GM19463 (cell line): ENCODE measurements at regions not wholly inside any gene's neighbourhood (a gene's known extent, or its start where the extent isn't known, plus 50 kb on each side); places are given as distances from the start of the nearest gene placed in this dataset.
"Not testable (repeated sequence)": the region's sequence is repeated elsewhere in the genome, so short reads cannot be mapped to it uniquely, and the experiment has no call there.

ENCODE experiments used
- ATAC-seq: cut with Tn5 transposase; IDR thresholded peaks from one replicate; pipeline ENCODE4 v1.9.1; 2021; ENCODE audit warnings: mild to moderate bottlenecking, moderate library complexity; ENCODE audit not compliant: unreplicated experiment

- ATAC-seq, result no peak
Measured at GRCh38 chr5:167284222-167284890, 1007.1 kb upstream of the WWC1 start.

DNA sequence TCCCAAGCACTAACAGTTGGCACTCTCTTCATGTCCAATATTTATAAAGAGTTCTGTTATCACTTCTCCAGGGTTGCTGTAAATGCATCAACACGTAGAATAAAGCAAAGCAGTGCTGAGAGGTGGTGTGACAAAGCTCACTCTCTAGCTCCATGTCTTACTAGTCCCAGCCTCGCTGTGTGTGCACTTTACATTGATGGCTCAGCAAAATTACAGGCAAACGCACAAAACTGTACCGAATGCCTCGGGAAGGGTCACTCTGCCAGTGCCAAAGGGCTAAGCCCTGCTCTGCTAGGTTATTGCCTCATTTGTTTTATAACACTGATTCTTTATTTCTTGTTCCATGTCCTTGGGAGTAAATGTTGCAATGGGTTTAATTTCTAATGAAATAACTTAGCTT is 1005.9 kb upstream of the WWC1 start:
- ATAC-seq, result no peak

DNA sequence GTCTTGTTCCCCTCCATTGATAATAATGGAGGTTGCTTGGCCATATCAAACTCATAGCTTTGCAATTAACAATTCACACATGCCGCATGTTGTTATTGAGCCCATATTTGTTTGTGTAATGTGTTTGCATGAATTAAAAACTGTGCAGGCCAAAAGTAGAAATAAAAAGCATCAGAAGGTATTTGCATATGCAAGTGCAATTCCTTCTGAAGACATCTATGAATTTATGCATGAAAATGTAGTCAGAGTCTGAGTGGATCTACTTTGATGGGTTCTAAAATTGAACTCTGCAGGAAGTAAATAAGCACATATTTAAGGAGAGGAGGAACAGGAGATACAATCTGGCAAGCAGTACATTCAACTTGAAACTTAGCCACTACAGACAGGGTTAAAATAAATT is 1004.6 kb upstream of the WWC1 start:
- no peak for ATAC-seq

- no peak for ATAC-seq
Measured at GRCh38 chr5:167290478-167290877, 1001.0 kb upstream of the WWC1 start.

DNA sequence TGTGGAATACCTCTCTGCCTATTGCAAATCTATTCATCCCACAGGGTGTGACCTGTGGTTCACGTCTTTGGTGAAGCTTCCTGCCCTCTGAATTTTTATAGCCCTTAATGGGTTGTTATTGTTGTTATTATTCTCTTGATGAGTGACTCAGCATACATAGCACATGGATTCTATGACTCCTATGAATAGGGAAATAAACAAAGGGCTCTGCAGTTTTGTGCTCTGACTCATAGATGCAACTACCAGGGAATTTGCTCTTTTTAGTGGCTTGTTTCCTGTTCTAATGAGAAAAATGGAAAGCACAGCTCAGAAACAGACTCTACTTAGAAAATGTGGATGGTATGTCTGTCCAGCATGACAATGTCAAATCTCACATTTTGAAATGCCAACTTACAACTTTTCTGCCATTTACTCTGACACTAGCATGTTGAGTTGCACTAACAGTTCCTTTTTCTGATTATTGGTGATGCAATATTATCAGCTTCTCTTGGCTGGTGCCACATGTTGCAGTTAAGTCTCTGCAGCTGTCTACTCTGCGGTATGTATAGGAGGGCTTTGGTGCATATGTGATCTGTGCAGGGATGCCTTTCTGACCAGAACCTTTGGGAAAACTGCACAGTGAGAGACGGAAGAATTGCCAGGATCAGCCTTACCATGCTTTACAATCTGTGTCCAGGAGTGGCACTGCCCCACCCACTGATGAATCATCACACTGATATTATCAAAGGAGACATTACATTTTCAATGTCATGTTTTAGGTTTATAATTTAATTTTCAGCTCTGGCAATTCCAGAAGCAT is 996.4 kb upstream of the WWC1 start:
- ATAC-seq, result no peak

- ATAC-seq, result no peak
Measured at GRCh38 chr5:167295681-167296005, 995.8 kb upstream of the WWC1 start.

- ATAC-seq, result no peak
Measured at GRCh38 chr5:167296066-167296465, 995.4 kb upstream of the WWC1 start.

DNA sequence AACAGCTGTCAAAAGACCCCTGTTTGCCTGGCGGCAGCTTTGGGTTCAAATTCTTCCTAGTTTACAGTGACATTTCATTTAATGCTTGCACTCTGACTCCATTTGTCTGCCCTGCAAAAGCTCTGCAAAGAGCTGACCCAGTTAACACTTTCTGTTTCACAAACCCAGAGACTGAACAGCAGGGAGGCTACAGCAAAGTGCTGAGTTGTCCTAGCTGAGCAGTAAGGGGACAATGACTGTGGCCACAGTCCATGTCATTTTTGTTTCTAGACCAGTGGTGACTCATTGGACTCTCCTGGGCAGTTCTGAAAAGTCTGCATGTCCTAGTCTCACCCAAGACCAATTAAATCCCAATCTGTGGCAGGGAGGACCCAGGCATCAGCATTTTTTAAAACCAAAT is 994.8 kb upstream of the WWC1 start:
- ATAC-seq, result no peak

DNA sequence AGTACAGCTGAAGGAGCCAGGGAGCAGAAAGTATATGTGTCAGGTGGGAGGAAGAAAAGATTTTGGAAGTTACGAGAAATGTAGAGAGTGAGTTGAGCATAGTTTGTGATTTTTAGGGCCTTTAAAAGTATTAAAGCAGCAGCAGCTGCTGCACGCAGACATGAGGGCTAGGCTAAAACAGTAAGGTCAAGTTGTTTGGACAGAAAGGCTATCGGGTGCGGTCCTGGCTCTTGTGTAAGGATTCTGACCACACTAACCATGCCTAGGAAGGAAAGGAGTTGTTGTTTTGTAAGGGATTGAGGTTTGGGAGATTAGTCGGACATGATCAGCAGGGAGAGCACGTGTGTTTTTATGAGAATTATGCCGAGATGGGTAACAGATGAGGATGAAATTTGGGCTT is 991.6 kb upstream of the WWC1 start:
- not testable (repeated sequence) for ATAC-seq

- ATAC-seq, result no peak
Measured at GRCh38 chr5:167303582-167303981, 987.9 kb upstream of the WWC1 start.

GRCh38 chr5:167304834-167305469 is 986.5 kb upstream of the WWC1 start:
- ATAC-seq, result no peak

DNA sequence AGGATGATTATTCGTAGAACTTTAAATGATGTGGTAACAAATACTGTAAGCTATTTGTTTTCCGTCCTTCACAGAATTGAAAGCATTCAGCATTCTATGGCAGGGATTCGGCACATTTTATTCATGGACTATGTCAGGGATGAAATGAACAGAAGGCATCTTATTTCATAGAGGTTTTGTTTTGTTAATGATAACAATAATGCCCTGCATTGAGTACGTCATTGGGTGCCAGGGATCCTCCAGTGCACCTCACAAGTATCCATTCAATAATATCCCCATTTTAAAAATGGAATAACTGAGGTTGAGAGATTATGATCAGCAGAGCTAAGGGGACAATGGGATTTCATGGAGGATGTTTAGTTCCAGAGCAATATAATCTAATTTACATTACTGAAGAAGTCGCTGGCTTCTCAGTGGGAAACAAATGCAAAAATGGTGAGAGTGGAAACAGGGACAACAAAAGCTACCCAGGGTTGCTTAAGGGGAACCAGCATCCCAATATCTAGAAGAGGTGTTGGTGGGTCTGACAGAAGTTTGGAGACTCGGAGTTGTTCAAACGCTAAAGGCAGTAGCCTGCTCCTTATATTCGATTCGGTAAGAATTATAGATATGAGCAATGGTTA is 985.7 kb upstream of the WWC1 start:
- no peak for ATAC-seq

DNA sequence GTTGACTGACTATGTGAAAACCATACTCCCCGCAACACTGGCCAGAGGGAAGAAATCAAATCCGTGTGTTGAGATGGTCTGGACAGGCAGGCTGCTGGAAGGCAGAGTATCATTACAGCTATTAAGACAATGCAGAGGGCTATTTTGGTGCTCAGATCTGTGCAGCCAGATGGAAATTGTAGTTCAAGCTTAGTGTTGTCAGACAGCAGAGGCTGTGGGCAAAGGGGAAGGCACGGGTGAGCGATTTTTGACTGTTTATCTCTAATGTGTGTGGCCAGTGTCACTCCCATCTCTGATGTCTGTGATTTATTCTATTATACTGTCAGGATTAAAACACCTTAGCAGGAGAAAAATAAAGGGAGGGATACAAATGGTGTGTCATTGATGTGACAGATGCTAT is 984.4 kb upstream of the WWC1 start:
- ATAC-seq, result no peak

GRCh38 chr5:167308466-167308865 is 983.0 kb upstream of the WWC1 start:
- ATAC-seq, result no peak

GRCh38 chr5:167309941-167310517 is 981.4 kb upstream of the WWC1 start:
- no peak for ATAC-seq

- ATAC-seq, result no peak
Measured at GRCh38 chr5:167311340-167311739, 980.1 kb upstream of the WWC1 start.

- ATAC-seq, result no peak
Measured at GRCh38 chr5:167312225-167312624, 979.2 kb upstream of the WWC1 start.

GRCh38 chr5:167315762-167316161 is 975.7 kb upstream of the WWC1 start:
- no peak for ATAC-seq

DNA sequence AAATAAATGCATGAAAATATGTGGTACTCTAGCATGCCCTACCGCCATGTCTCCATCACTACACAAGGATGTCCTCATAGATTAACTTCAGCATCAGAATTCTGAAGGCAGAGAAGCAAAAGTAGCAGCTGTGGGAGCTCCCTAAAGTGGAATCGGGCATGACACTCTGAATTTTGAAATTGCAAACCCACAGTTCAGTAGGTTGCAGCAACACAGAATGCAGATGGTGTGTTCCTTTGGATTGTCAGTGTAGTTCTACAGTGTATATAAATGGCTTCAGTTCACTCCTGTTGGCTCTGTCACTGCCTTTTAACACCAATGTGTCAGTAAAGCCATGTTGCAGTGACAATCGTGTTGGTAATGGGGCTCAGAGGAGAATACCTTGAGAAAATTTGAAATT is 973.6 kb upstream of the WWC1 start:
- no peak for ATAC-seq

DNA sequence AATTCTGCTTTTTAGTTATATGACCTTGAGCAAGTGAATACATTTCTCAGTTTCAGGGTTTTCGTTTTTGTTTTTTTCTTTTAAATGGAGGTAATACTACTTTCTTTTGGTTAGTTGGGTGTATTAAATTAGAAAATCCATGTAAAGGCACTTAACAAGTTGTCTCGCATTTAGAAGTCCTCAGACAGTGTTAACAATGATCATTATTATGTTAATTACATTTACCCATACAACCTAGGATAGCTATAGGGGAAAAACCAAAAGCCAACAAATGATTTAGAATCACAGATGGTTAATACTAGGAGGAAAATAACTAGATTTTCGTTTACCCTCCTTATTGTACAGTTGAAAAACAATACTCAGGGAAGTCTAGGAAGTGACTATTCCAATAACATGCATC is 972.2 kb upstream of the WWC1 start:
- no peak for ATAC-seq

GRCh38 chr5:167320019-167320418 is 971.4 kb upstream of the WWC1 start:
- ATAC-seq, result no peak
